ENCODE measurements at regions not wholly inside any gene's neighbourhood (a gene's known extent, or its start where the extent isn't known, plus 50 kb on each side); places are given as distances from the start of the nearest gene placed in this dataset.

- peak overlapping the region; percentile 52 for H3K4me3 ChIP-seq (ENCODE audit: low read length)
- no peak for TF ChIP-seq CTCF (conservative IDR thresholded peaks at IDR 0.05; ENCODE audit: low read length)
- no peak for DNase-seq (ENCODE audit: low read depth)
These were observed 50.2 kb upstream of the ZNF366 start for GRCh38 chr5:72557167-72558045.
